DOHH2 (cell line): ENCODE measurements at regions not wholly inside any gene's neighbourhood (a gene's known extent, or its start where the extent isn't known, plus 50 kb on each side); places are given as distances from the start of the nearest gene placed in this dataset.

ENCODE experiments used
- EZH2phosphoT487 ChIP-seq: fragments of 200-600 bp; sonication (generic); IDR thresholded peaks from 2 replicates; pipeline ENCODE4 v1.6.1; 2017; ENCODE audit warnings: borderline replicate concordance, mild to moderate bottlenecking, antibody characterized with exemption, low read length, moderate library complexity, mixed read lengths
- TF ChIP-seq, protein P1 (sequence below): fragments of 200-600 bp; sonication (generic); IDR thresholded peaks from one replicate; pipeline ENCODE4 v1.5.1; 2014; ENCODE audit warnings: antibody characterized with exemption, mild to moderate bottlenecking, low read depth, low read length; ENCODE audit not compliant: poor library complexity, severe bottlenecking

DNA sequence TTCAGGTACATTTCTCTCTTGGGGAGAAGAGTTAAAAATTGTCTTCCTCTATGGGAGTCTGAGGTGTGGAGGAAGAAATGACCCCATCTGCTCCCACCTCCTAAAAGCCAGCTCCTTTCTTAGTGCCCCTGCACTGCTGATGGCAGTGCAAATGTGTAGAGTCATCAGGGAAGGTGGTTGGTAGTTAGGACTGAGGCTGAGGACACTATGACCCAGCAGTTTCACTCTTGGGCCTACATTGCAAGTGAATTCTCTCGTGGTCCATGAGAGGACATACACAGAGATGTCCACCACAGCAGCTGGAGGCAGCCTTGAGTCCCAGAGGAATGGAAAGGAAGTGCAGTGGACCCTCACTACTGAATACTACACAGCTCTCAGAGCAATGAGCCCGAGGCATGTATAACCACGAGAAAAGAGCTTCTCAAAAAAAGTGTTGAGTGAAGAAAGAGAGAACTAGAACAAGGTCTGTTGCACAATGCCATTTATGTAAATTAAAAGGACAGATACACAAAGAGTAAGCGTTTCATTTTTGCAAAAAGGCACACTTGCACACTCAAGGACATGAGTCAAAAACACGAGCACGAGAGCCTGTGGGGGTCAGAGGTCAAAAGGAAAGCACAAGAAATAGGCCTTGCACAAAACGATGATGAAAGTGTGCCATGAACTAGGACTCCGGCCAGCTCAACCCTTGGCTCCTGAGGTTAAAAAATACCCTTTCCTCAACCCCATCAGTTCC is 164.4 kb upstream of the ADRA1D start:
- TF ChIP-seq, protein P1, sequence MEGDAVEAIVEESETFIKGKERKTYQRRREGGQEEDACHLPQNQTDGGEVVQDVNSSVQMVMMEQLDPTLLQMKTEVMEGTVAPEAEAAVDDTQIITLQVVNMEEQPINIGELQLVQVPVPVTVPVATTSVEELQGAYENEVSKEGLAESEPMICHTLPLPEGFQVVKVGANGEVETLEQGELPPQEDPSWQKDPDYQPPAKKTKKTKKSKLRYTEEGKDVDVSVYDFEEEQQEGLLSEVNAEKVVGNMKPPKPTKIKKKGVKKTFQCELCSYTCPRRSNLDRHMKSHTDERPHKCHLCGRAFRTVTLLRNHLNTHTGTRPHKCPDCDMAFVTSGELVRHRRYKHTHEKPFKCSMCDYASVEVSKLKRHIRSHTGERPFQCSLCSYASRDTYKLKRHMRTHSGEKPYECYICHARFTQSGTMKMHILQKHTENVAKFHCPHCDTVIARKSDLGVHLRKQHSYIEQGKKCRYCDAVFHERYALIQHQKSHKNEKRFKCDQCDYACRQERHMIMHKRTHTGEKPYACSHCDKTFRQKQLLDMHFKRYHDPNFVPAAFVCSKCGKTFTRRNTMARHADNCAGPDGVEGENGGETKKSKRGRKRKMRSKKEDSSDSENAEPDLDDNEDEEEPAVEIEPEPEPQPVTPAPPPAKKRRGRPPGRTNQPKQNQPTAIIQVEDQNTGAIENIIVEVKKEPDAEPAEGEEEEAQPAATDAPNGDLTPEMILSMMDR: no peak
- no peak for TF ChIP-seq EZH2phosphoT487
